Skeletal muscle satellite cell (primary cell): ENCODE measurements at regions not wholly inside any gene's neighbourhood (a gene's known extent, or its start where the extent isn't known, plus 50 kb on each side); places are given as distances from the start of the nearest gene placed in this dataset.

Experiments used
- H3K27me3 ChIP-seq: 2 replicates; pipeline ENCODE4 v1.7.0; 2013; ENCODE audit warnings: low read length; ENCODE audit not compliant: control insufficient read depth, insufficient read depth
- H3K36me3 ChIP-seq: 2 replicates; pipeline ENCODE4 v1.7.0; 2013; ENCODE audit warnings: mild to moderate bottlenecking, control low read depth, low read length; ENCODE audit not compliant: insufficient read depth
- H3K4me1 ChIP-seq: 2 replicates; pipeline ENCODE4 v1.7.0; 2013; ENCODE audit warnings: low read length; ENCODE audit not compliant: control insufficient read depth, insufficient read depth
- H3K4me2 ChIP-seq: 2 replicates; pipeline ENCODE4 v1.7.0; 2013; ENCODE audit warnings: mild to moderate bottlenecking, low read length
- H3K4me3 ChIP-seq: 2 replicates; pipeline ENCODE4 v1.7.0; 2013; ENCODE audit warnings: low read length
- H3K9ac ChIP-seq: 2 replicates; pipeline ENCODE4 v1.7.0; 2013; ENCODE audit warnings: mild to moderate bottlenecking, low read depth, low read length, moderate library complexity
- H3K9me3 ChIP-seq: replicated peaks from 2 replicates; pipeline ENCODE4 v1.7.0; 2013; ENCODE audit warnings: mild to moderate bottlenecking, control low read depth, low read length

DNA sequence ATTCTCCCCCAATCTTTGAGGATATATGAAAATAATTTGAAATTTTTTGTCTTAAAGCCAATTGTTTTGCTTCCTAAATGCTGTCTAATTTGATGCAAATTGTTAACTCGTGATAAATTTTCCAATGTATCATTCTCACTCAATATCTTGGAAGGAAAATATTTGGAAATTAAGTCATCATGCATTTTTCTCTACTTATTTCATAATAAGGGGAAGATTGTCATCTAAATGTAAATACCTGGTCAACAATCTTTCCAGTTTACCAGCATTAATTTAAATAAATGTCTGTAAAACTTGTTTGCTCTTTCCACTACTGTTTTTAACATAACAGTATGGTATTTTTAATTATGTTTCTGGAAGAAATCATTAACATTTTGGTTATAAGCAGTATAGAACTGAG, 78.3 kb upstream of the KCTD3 start:
- no peak overlapping the region for H3K4me3 ChIP-seq
- H3K27me3 ChIP-seq: no peaks in the 10 kb centered on the region
- H3K4me2 ChIP-seq: no peak overlapping the region
- no peaks in the 10 kb centered on the region for H3K36me3 ChIP-seq
- peaks cover 30% of the 10 kb centered on the region for H3K4me1 ChIP-seq
- H3K9ac ChIP-seq: no peak overlapping the region
- H3K9me3 ChIP-seq: no peaks in the 10 kb centered on the region

DNA sequence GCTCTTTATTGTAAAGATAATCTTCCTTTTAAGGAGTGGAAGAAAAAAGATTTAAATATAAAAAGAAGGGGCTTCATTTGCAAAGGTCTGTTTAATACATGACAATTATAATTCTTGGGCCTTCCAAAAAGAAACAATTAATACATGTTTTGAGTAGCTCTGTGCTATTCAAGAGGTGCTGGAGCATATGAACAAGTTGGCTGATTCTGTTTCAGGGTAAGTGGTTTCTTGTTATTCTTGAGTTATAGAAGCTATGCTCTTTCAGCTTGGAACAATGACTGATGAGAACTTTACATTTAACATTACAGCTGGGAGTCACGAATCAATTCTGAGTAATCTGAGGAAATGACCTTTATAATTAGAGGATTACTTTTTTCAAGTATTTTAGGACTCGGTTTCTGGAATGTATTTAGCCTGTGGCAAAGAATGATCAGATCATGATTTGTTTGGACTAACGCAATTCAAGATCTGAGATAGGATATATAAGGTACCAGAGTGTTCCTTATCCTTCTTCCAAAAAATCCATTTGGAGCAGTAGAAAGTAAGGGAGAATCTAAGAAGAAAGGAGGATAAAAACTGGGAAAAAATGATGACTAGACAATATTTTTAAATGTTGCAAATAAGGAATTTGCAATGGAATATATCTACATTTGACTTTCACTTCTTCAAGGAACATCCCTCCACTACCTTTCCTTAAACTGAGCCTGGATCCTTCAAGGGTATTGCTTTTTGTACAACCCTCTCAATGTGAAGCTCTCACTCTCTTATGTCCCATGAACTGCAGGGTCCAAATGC, 77.1 kb upstream of the KCTD3 start:
- H3K4me2 ChIP-seq: no peak overlapping the region
- peaks cover 30% of the 10 kb centered on the region for H3K4me1 ChIP-seq
- H3K4me3 ChIP-seq: no peak overlapping the region
- no peaks in the 10 kb centered on the region for H3K27me3 ChIP-seq
- H3K9ac ChIP-seq: no peak overlapping the region
- no peaks in the 10 kb centered on the region for H3K9me3 ChIP-seq
- no peaks in the 10 kb centered on the region for H3K36me3 ChIP-seq

DNA sequence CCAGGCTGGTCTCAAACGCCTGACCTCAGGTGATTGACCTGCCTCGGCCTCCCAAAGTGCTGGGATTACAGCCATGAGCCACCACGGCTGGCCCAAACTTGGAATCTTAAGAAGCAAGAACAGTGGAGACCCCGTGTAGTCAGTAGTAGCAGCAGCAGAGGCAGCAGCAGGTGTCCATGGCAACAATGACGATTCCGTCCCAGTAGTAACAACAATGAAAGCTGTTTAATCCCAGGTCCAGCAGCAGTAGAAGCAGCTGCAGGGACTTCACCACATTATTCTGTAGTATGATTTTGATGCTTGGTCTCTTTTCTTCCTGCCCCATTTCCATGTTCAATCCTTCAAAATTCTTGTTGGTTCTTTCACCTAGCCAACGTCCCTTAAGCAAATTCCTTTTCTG, 69.6 kb upstream of the KCTD3 start:
- no peaks in the 10 kb centered on the region for H3K27me3 ChIP-seq
- peaks cover 16% of the 10 kb centered on the region for H3K4me1 ChIP-seq
- H3K36me3 ChIP-seq: no peaks in the 10 kb centered on the region
- H3K4me3 ChIP-seq: no peak overlapping the region
- no peak overlapping the region for H3K9ac ChIP-seq
- H3K9me3 ChIP-seq: no peaks in the 10 kb centered on the region
- H3K4me2 ChIP-seq: no peak overlapping the region

DNA sequence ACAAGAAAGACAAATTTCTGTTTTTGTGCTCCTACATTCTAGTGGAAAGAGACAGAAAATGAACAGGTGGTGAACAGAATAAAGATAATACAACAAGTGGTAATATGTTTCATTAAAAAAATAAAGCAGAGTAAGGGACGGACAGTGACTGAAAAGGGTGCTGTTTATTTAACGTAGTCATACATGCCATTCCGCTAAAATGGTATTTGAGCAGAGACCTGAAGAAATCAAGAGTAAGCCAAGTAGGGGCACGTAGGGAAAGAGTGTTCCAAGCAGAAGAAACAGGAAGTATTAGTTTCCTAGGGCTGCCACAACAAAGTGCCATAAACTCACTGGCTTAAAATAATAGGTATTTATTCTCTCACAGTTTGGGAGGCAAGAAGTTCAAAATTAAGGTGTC, 65.6 kb upstream of the KCTD3 start:
- no peaks in the 10 kb centered on the region for H3K27me3 ChIP-seq

DNA sequence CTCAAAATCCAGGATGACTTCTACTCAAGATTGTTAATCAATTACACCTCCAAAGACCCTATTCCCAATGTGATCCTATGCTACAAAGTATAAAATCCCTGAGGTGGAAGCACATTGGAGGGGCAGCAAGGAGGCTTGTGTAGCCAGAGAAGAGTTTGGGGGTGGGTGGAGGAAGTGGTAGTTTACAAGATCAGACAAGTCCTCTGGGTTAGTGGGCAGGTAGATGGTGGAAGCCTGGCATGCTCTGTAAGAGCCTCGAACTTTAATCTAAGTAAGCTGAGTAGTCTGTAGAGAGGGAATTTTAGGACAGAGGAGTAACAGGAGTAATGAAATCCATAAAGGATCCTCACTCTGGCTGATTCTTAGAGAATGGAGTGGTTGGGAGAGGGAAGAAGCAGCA, 65.0 kb upstream of the KCTD3 start:
- Histone ChIP-seq H3K36me3 (no peaks in the 10 kb centered on the region), H3K4me3 (no peak overlapping the region), H3K4me1 (peaks cover 22% of the 10 kb centered on the region), H3K4me2 (no peak overlapping the region), H3K9ac (no peak overlapping the region), H3K27me3 (no peaks in the 10 kb centered on the region), H3K9me3 (no peaks in the 10 kb centered on the region)

More for the DNA sequence above, 65.6 kb upstream of the KCTD3 start:
- Histone ChIP-seq H3K9me3 (no peaks in the 10 kb centered on the region), H3K4me1 (peaks cover 22% of the 10 kb centered on the region), H3K4me3 (peak overlapping the region; percentile 11), H3K36me3 (no peaks in the 10 kb centered on the region), H3K4me2 (peak overlapping the region; percentile 39), H3K9ac (no peak overlapping the region)

DNA sequence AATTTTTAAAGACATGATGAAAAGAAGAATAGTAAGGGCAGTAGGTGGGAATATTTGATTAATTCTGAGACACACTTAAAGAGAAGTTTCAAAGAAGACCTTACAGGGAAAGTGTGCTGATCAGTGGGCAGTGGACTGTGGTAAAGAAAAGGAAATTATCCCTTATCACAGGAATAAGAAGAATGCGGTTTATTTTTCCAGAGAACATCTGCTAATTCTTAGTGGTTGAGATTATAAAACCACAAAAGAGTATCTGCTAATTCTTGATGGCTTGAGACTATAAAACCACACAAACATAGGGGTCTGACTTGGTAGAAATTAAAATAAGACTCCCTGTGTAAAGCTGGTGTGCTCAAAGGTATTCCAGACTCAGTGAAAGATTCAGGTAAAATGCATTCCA, 60.0 kb upstream of the KCTD3 start:
- H3K4me3 ChIP-seq: no peak overlapping the region
- no peak overlapping the region for H3K9ac ChIP-seq
- H3K36me3 ChIP-seq: no peaks in the 10 kb centered on the region
- no peak overlapping the region for H3K4me2 ChIP-seq
- no peaks in the 10 kb centered on the region for H3K27me3 ChIP-seq
- no peaks in the 10 kb centered on the region for H3K9me3 ChIP-seq
- H3K4me1 ChIP-seq: peaks cover 10% of the 10 kb centered on the region

DNA sequence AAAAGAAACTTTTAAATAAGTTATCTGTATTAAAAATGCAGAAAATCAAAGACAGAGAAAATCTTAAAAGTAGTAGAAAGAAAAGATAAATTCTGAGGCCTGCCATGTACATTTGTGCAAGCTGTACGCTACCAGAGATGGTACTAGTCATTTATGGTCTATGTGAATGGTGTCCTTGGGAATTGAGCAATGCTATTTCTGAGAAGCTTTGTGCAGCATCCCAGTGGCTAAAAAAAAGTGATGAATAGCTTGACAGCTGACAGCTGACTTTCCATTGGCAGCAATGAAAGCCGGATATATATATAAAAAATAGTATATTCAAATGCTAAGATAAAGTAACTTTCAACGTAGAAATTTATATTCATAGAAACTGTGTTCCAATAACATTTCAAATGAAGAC, 58.8 kb upstream of the KCTD3 start:
- no peak overlapping the region for H3K4me3 ChIP-seq
- H3K27me3 ChIP-seq: no peaks in the 10 kb centered on the region
- no peaks in the 10 kb centered on the region for H3K9me3 ChIP-seq
- peaks cover 5% of the 10 kb centered on the region for H3K4me1 ChIP-seq
- no peaks in the 10 kb centered on the region for H3K36me3 ChIP-seq
- H3K9ac ChIP-seq: no peak overlapping the region
- no peak overlapping the region for H3K4me2 ChIP-seq
